Colon (tissue), 2 donors: ENCODE measurements at regions not wholly inside any gene's neighbourhood (a gene's known extent, or its start where the extent isn't known, plus 50 kb on each side); places are given as distances from the start of the nearest gene placed in this dataset.

ENCODE experiments used
- FAIRE-seq: peaks from 2 replicates; lab custom pipeline; 2012; peaks lifted over from hg19 to GRCh38; lab: Jason Lieb, UNC
- donor health status: control.
- donor health status: control.

DNA sequence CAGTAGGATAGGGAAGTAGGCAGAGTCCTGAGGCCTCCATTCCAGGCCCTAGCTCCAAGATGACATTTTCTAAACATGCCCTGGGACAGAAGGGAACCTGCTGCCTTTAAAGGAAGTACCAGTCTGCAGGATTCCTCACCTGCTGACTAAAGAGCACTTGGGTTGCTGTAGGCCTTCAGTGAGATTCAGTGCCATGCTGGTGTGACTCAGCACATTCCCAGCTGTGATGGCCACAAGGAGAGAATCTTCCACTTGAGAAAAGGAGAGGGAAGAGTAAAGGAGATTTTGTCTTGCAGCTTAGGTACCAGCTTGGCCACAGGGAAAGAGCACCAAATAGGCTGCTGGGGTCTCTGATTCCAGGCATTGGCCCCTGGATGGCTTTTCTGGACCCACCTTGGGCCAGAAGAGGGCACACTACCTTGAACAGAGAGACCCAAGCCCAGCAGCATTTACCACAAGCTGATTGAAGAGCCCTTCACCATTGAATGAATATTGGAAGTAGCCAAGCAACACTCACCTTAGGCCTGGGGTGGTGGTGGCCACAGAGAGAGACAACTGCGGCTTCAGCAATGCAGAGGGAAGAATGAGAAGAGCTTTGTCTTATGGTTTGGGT lies 498.3 kb downstream of the KCNH5 start:
- FAIRE-seq: no peak

DNA sequence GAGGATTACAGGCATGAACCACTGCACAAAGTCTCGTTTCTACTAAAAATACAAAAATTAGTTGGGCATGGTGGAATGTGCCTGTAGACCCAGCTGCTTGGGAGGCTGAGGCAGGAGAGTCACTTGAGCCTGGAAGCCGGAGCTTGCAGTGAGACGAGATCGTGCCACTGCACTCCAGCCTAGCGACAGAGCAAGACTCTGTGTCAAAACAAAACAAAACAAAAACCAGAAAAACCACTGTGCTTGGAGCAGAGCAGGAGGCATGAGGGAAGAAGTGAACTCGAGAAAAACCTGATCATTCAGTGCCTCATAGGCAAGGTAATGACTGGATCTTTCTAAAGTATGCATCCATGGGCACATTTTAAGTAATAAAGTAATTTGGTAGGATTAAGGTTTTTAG lies 487.8 kb downstream of the KCNH5 start:
- FAIRE-seq: no peak

DNA sequence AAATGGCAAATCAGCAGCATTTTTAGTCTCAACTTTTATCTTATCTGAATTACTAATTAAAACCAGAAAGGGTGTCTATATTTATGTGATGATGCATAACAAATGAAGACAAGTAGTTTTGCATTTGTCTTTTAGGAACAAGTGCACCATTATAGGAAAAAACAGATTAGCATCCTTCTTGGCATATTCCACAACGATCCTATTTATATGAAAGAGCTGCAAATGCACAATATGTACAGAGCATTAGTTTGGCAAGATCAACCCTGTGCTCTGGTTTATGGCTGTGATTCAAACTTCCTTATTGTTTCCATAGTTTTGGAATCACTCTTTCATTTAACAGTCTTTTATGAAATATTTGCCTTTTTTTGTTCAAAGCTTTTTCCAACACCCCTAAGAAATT lies 486.8 kb downstream of the KCNH5 start:
- no peak for FAIRE-seq

DNA sequence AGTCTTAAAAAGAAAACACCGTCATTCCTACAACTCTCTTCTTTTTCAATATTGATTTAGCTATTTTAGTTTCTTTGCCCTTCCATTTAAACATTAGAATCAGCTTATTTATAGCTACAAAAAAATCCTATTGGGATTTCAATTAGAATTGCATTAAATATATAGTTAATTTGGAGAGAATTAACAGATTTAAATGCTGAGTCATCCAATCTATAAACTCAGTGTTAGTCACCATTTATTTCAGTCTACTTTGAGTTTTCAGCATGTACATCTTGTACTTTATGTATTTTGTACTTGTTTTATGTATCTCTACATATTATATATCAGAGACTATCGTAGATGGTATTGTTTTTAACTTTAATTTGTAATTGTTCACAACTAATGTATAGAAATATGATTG lies 460.0 kb downstream of the KCNH5 start:
- FAIRE-seq: peak; percentile 36

GRCh38 chr14:62592877-62593276 lies 452.4 kb downstream of the KCNH5 start:
- FAIRE-seq: no peak

DNA sequence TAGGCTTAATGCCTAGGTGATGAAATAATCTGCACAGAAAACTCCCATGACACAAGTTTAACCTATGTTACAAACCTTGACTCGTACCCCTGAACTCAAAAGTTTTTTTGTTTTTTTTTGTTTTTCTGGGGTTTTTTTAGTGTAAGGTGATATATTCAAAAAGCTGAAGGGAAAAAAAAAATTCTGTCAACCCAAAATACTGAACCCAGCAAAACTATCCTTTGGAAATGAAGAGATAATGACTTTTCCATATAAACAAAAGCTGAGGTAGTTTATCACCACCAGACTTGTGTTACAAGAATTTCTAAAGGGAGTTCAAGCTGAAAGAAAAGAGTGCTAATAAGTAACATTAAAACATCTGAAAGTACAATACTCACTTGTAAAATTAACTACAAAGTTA lies 448.1 kb downstream of the KCNH5 start:
- no peak for FAIRE-seq

GRCh38 chr14:62599616-62600385 lies 445.5 kb downstream of the KCNH5 start:
- no peak for FAIRE-seq

- no peak for FAIRE-seq
These were observed 442.5 kb downstream of the KCNH5 start for GRCh38 chr14:62602712-62603111.

GRCh38 chr14:62604524-62604923 lies 440.7 kb downstream of the KCNH5 start:
- no peak for FAIRE-seq

GRCh38 chr14:62614122-62614521 lies 431.1 kb downstream of the KCNH5 start:
- FAIRE-seq: no peak

- no peak for FAIRE-seq
These were observed 428.6 kb downstream of the KCNH5 start for GRCh38 chr14:62616668-62617067.

DNA sequence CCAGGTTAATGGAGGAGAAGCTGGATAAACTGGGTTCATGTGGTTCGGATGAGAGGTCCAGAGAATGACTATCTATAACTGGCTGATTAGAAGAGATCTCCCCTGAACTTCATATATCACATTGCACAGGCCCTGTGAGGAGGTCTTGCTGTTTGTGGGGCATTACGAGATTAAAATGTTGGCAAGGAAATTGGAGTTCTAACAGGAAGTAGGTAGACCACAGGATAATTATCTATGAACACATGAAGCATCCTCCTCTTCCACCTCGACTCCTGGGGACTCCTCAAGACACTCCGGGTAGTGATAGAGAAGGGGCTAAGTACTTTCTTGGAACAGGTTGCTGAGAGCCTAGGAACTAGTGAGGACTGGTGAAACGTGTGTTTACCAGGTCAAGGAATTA lies 418.8 kb downstream of the KCNH5 start:
- FAIRE-seq: no peak

DNA sequence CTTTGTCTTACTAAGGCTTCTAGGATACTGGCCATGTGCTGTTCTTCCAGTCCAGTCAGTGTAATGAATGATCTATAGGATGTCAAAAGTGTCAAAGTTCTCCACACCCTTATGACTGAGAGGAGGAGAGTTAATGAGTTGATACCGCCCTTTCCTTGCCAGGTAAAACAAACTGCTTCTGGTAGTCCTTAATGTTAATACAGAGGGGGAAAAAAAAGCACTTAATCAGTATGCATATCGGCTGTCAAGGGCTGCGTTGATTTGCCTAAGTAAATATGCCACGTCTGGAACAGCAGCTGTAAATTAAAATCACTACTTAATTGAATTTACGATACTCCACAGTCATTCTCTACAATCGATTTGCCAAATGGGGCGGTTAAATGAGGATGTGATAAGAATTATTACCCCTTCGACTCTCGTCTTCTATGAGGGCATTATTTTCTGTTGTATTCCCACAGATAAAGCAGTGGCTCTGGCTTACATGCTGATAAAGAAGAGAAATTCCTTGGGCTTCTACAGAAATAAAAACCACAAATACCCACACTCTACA lies 416.0 kb downstream of the KCNH5 start:
- no peak for FAIRE-seq

- no peak for FAIRE-seq
These were observed 414.1 kb downstream of the KCNH5 start for GRCh38 chr14:62631176-62631575.

DNA sequence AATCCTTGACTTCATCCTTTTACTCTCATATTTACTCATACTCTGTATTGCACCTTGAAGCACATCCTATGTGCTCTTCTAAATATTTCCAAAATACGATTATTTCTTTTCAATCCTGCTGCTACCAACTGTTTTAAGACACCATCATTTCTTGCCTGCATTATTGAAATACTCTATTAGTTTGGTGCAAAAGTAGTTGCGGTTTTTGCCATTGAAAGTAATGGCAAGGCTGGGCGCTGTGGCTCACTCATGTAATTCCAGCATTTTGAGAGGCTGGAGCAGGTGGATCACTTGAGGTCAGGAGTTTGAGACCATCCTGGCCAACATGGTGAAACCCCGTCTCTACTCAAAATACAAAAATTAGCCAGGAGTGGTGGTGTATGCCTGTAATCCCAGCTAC lies 412.5 kb downstream of the KCNH5 start:
- FAIRE-seq: no peak

GRCh38 chr14:62645649-62646048 lies 399.6 kb downstream of the KCNH5 start:
- no peak for FAIRE-seq
